ENCODE measurements at regions not wholly inside any gene's neighbourhood (a gene's known extent, or its start where the extent isn't known, plus 50 kb on each side); places are given as distances from the start of the nearest gene placed in this dataset.

DNA sequence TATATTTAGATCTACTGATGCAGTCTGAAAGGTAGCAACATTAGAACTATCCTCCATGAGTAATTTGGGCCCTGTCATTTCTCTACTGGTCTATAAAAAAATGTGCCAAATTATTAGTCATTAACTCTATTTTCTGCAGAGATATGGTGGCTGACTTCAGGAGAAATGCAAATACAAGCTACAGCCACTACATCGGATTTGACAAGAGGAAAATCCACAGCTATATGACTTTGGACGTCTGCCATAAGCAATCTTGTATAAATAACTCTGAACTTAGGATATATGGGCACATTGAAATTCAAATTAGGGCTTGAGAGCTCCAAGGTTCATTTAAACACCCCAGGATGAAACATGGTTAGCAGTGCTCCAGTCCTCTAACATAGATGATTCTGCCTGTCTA, 983.0 kb upstream of the LRFN5 start:
- Histone ChIP-seq H2AFZ (ENCODE audit: low read length) (no peak overlapping the region), H4K20me1 (ENCODE audit: insufficient read depth, low read length) (no peaks in the 10 kb centered on the region), H3K36me3 (replicated peaks in 1 of 2; ENCODE audit: control insufficient read depth in 1 of 2, insufficient read depth in 2 of 2, low read length in 2 of 2) (no peaks in the 10 kb centered on the region), H3K4me1 (ENCODE audit: insufficient read depth, low read length) (no peaks in the 10 kb centered on the region), H3K4me3 (replicated peaks in 1 of 3; ENCODE audit: insufficient read depth in 1 of 3, low read depth in 2 of 3, low read length in 3 of 3) (no peak overlapping the region), H3K4me2 (ENCODE audit: low read depth, low read length) (no peak overlapping the region), H3K9me3 (ENCODE audit: low read length) (peaks cover 84% of the 10 kb centered on the region), H3K79me2 (ENCODE audit: insufficient read depth, low read length) (no peaks in the 10 kb centered on the region), H3K27me3 (ENCODE audit: control insufficient read depth in 1 of 2, insufficient read depth in 2 of 2, low read length in 2 of 2) (no peaks in the 10 kb centered on the region), H3K9ac (ENCODE audit: insufficient read depth, low read depth, low read length) (no peak overlapping the region), H3K27ac (ENCODE audit: extremely low read length, insufficient read depth, low read length) (no peak overlapping the region)
- ChIA-PET CTCF (ENCODE audit: low intra/inter-chr PET ratio, low total read pairs) (no interaction called here), POLR2A (no interaction called here)
- no peak for ATAC-seq
- no peak for FAIRE-seq
- no peak for DNase-seq (ENCODE audit: low spot score)
- in situ Hi-C loops (cut with HindIII; ENCODE audit: extremely low pct_ligation_motif_present, low pct_unique_long_range_greater_than_20kb) (no loop called here), intact Hi-C loops (cut with micrococcal nuclease; ENCODE audit: unreplicated experiment) (no loop called here)
- no peak for TF ChIP-seq GTF3A (CRISPR knock-in tag; conservative IDR thresholded peaks at IDR 0.05)
- TF ChIP-seq SIX4 (CRISPR knock-in tag; IDR thresholded peaks at IDR 0.05) = no peak
- TF ChIP-seq ZNF790 (CRISPR knock-in tag; IDR thresholded peaks at IDR 0.05; ENCODE audit: borderline replicate concordance) = no peak
- no peak for TF ChIP-seq CEBPB (IDR thresholded peaks at IDR 0.05; ENCODE audit: borderline replicate concordance, low read depth, low read length)
- TF ChIP-seq ZNF296 (CRISPR knock-in tag; conservative IDR thresholded peaks at IDR 0.05) = no peak
- no peak for TF ChIP-seq SCMH1 (CRISPR knock-in tag; IDR thresholded peaks at IDR 0.05; ENCODE audit: borderline replicate concordance)
- no peak for TF ChIP-seq JUNB (CRISPR knock-in tag; IDR thresholded peaks at IDR 0.05; ENCODE audit: borderline replicate concordance)
- no peak for TF ChIP-seq U2AF2 (IDR thresholded peaks at IDR 0.05; ENCODE audit: low read depth, low read length)
- TF ChIP-seq ZNF709 (CRISPR knock-in tag; IDR thresholded peaks at IDR 0.05) = no peak
- TF ChIP-seq, protein P1, sequence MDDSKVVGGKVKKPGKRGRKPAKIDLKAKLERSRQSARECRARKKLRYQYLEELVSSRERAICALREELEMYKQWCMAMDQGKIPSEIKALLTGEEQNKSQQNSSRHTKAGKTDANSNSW (CRISPR knock-in tag; IDR thresholded peaks at IDR 0.05; ENCODE audit: borderline replicate concordance) = no peak
- TF ChIP-seq ERF (CRISPR knock-in tag; IDR thresholded peaks at IDR 0.05) = no peak
- TF ChIP-seq HNRNPL (IDR thresholded peaks at IDR 0.05; ENCODE audit: low read depth, low read length) = no peak
- no peak for TF ChIP-seq ZNF337 (CRISPR knock-in tag; IDR thresholded peaks at IDR 0.05; ENCODE audit: borderline replicate concordance, low read depth)
- TF ChIP-seq RNF2 (conservative IDR thresholded peaks at IDR 0.05; ENCODE audit: low read depth) = no peak
- no peak for TF ChIP-seq HMGXB4 (CRISPR knock-in tag; IDR thresholded peaks at IDR 0.05; ENCODE audit: borderline replicate concordance in 1 of 2, low read depth in 1 of 2)
- TF ChIP-seq, protein P2, sequence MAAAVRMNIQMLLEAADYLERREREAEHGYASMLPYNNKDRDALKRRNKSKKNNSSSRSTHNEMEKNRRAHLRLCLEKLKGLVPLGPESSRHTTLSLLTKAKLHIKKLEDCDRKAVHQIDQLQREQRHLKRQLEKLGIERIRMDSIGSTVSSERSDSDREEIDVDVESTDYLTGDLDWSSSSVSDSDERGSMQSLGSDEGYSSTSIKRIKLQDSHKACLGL (CRISPR knock-in tag; IDR thresholded peaks at IDR 0.05) = no peak
- TF ChIP-seq ZBTB21 (CRISPR knock-in tag; IDR thresholded peaks at IDR 0.05) = no peak
- TF ChIP-seq, protein P3, sequence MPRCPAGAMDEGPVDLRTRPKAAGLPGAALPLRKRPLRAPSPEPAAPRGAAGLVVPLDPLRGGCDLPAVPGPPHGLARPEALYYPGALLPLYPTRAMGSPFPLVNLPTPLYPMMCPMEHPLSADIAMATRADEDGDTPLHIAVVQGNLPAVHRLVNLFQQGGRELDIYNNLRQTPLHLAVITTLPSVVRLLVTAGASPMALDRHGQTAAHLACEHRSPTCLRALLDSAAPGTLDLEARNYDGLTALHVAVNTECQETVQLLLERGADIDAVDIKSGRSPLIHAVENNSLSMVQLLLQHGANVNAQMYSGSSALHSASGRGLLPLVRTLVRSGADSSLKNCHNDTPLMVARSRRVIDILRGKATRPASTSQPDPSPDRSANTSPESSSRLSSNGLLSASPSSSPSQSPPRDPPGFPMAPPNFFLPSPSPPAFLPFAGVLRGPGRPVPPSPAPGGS (CRISPR knock-in tag; IDR thresholded peaks at IDR 0.05) = no peak
- 1% methylated on average over 2 of the region's 2 CpGs for WGBS (ENCODE audit: low lambda C conversion rate)
- no TSS peak for BruUV-seq (replicated peaks)

All from HepG2 (cell line).